ENCODE measurements at regions not wholly inside any gene's neighbourhood (a gene's known extent, or its start where the extent isn't known, plus 50 kb on each side); places are given as distances from the start of the nearest gene placed in this dataset.

- TF ChIP-seq CTCF (conservative IDR thresholded peaks at IDR 0.05; ENCODE audit: low read depth, low read length): no peak
- no peak for TF ChIP-seq POLR2A (IDR thresholded peaks at IDR 0.05; ENCODE audit: low read depth, low read length)
- TF ChIP-seq, protein P1, sequence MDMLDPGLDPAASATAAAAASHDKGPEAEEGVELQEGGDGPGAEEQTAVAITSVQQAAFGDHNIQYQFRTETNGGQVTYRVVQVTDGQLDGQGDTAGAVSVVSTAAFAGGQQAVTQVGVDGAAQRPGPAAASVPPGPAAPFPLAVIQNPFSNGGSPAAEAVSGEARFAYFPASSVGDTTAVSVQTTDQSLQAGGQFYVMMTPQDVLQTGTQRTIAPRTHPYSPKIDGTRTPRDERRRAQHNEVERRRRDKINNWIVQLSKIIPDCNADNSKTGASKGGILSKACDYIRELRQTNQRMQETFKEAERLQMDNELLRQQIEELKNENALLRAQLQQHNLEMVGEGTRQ (IDR thresholded peaks at IDR 0.05; ENCODE audit: low read depth, low read length): no peak
- TF ChIP-seq MXI1 (IDR thresholded peaks at IDR 0.05; ENCODE audit: borderline replicate concordance, low read depth, low read length): no peak
- TF ChIP-seq RAD21 (IDR thresholded peaks at IDR 0.05; ENCODE audit: low read length): no peak
- no peak for TF ChIP-seq RFX5 (IDR thresholded peaks at IDR 0.05; ENCODE audit: low read depth, low read length)
- no peak for TF ChIP-seq NFE2L2 (IDR thresholded peaks at IDR 0.05; ENCODE audit: low read depth, low read length)
- no peak for TF ChIP-seq CHD1 (IDR thresholded peaks at IDR 0.05; ENCODE audit: low read depth, low read length)
- no peak for TF ChIP-seq MAZ (IDR thresholded peaks at IDR 0.05; ENCODE audit: borderline replicate concordance, low read depth, low read length)
- no peak for TF ChIP-seq MAFK (IDR thresholded peaks at IDR 0.05; ENCODE audit: low read depth, low read length)
- TF ChIP-seq BHLHE40 (IDR thresholded peaks at IDR 0.05; ENCODE audit: low read depth, low read length): no peak
- TF ChIP-seq ELK1 (IDR thresholded peaks at IDR 0.05; ENCODE audit: borderline replicate concordance, low read depth, low read length): no peak
- no peak for TF ChIP-seq CEBPB (IDR thresholded peaks at IDR 0.05; ENCODE audit: low read depth, low read length)
- TF ChIP-seq SMC3 (IDR thresholded peaks at IDR 0.05; ENCODE audit: low read depth, low read length): no peak
Observed at GRCh38 chr2:16002144-16002543, 61.8 kb downstream of the MYCN start.

Data from IMR-90 (cell line).